ENCODE measurements at regions not wholly inside any gene's neighbourhood (a gene's known extent, or its start where the extent isn't known, plus 50 kb on each side); places are given as distances from the start of the nearest gene placed in this dataset.

DNA sequence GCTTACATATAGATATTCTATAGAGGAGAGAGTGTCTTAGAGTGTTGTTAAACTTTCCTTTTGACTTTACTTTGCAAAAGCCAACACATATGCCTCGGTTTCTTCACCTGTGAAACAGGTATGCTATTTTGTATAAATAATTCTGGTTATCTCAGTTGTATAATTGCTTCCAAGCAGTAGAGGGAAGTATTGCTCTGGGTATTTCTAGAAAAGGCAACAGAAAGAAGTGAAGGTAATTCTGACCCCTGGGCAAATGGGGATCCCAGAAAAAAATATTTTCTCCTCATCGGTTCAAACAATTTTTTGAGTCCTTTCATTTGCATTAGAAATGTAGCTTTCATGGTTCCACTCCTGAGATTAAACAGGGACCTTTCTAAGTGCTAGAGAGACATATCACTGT is 216.5 kb upstream of the SEMA6D start:
- Histone ChIP-seq H2BK5ac (ENCODE audit: low read depth, low read length) (no peak overlapping the region), H3K27me3 (replicated peaks in 1 of 4; ENCODE audit: control insufficient read depth in 3 of 4, extremely low read depth in 1 of 4, insufficient read depth in 3 of 4, low read length in 3 of 4) (no peaks in the 10 kb centered on the region), H3K18ac (ENCODE audit: extremely low read depth, low read length) (no peak overlapping the region), H3K36me3 (ENCODE audit: control insufficient read depth in 2 of 4, insufficient read depth in 4 of 4, low read length in 3 of 4) (no peaks in the 10 kb centered on the region), H3K4ac (replicated peaks; ENCODE audit: insufficient read length, low read depth, low read length) (no peak overlapping the region), H4K5ac (ENCODE audit: insufficient read length, low read depth, low read length) (no peak overlapping the region), H3K79me1 (ENCODE audit: low read depth, low read length) (no peaks in the 10 kb centered on the region), H3K4me1 (replicated peaks in 1 of 4; ENCODE audit: control insufficient read depth in 3 of 4, insufficient read depth in 4 of 4, low read length in 3 of 4) (no peaks in the 10 kb centered on the region), H2AK5ac (ENCODE audit: low read depth, low read length) (no peak overlapping the region), H3K9ac (replicated peaks in 1 of 4; ENCODE audit: extremely low read depth in 1 of 4, low read depth in 3 of 4, low read length in 3 of 4) (no peak overlapping the region), H3K9me3 (ENCODE audit: insufficient read depth in 2 of 2, low read depth in 1 of 2, low read length in 1 of 2) (no peaks in the 10 kb centered on the region), H3K23ac (ENCODE audit: insufficient read length) (no peak overlapping the region), H2BK15ac (ENCODE audit: low read length) (no peak overlapping the region), H3K79me2 (ENCODE audit: control insufficient read depth in 1 of 2, insufficient read depth in 2 of 2, low read length in 2 of 2) (no peaks in the 10 kb centered on the region), H3K4me3 (ENCODE audit: extremely low read depth in 1 of 4, insufficient read depth in 2 of 4, low read depth in 3 of 4, low read length in 4 of 4) (no peak overlapping the region), H3K27ac (ENCODE audit: low read depth, low read length) (no peak overlapping the region), H4K91ac (replicated peaks; ENCODE audit: insufficient read length, low read length) (no peak overlapping the region), H4K20me1 (replicated peaks in 1 of 2; ENCODE audit: control insufficient read depth in 1 of 2, insufficient read depth in 2 of 2, low read length in 2 of 2) (no peaks in the 10 kb centered on the region), H2BK20ac (ENCODE audit: low read length) (no peak overlapping the region), H2AFZ (ENCODE audit: low read length) (no peak overlapping the region), H2BK12ac (ENCODE audit: low read depth, low read length) (no peak overlapping the region), H3K56ac (replicated peaks; ENCODE audit: insufficient read length, low read depth, low read length) (no peak overlapping the region), H3K4me2 (ENCODE audit: insufficient read depth in 1 of 2, low read depth in 2 of 2, low read length in 2 of 2) (no peak overlapping the region), H3K23me2 (ENCODE audit: low read depth, low read length) (no peaks in the 10 kb centered on the region), H2BK120ac (replicated peaks; ENCODE audit: low read depth, low read length) (no peak overlapping the region), H3K14ac (ENCODE audit: insufficient read length) (no peak overlapping the region), H4K8ac (ENCODE audit: extremely low read depth, insufficient read depth, low read length) (no peak overlapping the region)
- ChIA-PET POLR2A (ENCODE audit: partially characterized antibody) (no interaction called here), CTCF (ENCODE audit: partially characterized antibody) (interaction anchor here (1.0 to 1.3 kb wide), 5 partner anchors 8 to 584 kb away, joined by 3 to 4 read pairs (median 3); no protein-coding TSS in a partner anchor)
- DNase-seq (ENCODE audit: low read depth in 1 of 2, low spot score in 2 of 2), result no peak
- FAIRE-seq, result no peak
- 83% methylated on average over 2 of the region's 2 CpGs; no CpG with 5 or more reads in 1 of the 2 experiments for WGBS, 2 experiments (ENCODE audit: extremely low coverage in 1 of 2, insufficient coverage in 1 of 2, insufficient read length in 1 of 2, insufficient replicate concordance in 2 of 2, low coverage in 1 of 2, low lambda C conversion rate in 2 of 2, missing lambda C conversion rate in 1 of 2)
- TF ChIP-seq FOSL1 (IDR thresholded peaks at IDR 0.05; ENCODE audit: insufficient read depth, low read depth, low read length) (no peak), RAD21 (IDR thresholded peaks at IDR 0.05 in 1 of 2, conservative IDR thresholded peaks at IDR 0.05 in 1 of 2; ENCODE audit: low read depth in 2 of 2, low read length in 2 of 2) (peak; percentile 34 to 47; a peak in 3 of 4 replicates)

Data from H1 (cell line).